ENCODE measurements at regions not wholly inside any gene's neighbourhood (a gene's known extent, or its start where the extent isn't known, plus 50 kb on each side); places are given as distances from the start of the nearest gene placed in this dataset.
"Not testable (repeated sequence)": the region's sequence is repeated elsewhere in the genome, so short reads cannot be mapped to it uniquely, and the experiment has no call there.

DNA sequence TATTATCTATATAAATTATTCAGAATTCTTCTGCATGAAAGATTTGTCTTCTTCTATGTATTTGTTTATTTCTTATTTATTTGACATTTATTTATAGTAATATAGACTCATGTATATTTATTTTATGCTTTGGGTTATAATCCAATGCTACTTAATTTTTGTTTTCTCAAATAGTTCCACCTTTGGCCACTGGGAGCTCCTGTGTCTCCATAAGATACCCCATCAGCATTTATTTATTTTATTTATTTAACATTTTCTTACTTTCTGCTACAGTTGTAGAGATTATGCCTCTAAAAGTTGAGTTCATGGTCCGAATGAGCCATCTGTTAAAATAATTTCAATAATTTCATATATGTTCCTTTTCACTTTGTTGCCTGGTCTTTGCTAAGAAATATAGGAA is 289.4 kb downstream of the ADGRL2 start:
- no peaks in the 10 kb centered on the region for H3K27me3 ChIP-seq (ENCODE audit: low read depth)

DNA sequence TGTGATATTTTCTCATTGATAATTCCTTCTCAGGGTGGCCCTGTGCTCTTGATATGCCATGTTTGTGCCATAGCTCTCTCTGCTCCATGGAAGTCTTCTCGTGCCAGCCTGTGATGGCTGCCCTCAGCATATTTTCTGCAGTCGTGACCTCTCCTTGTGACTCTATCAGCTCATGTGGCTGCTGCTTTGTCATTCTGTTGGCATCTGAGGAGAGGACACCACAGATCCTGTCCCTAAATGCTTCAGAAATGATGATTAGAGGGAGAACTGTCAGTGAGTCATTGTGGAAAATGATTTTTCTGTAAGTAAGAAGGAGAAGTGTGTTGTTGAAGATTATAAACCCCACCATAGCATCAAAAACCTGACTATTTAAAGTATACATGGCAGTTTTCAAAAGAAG is 286.0 kb downstream of the ADGRL2 start:
- Histone ChIP-seq H3K27me3 (ENCODE audit: low read depth) (no peaks in the 10 kb centered on the region), H3K4me3 (no peak overlapping the region), H3K4me1 (no peaks in the 10 kb centered on the region), H3K36me3 (replicated peaks) (no peaks in the 10 kb centered on the region), H3K9me3 (no peaks in the 10 kb centered on the region)
- no peak for DNase-seq (ENCODE audit: low spot score in 2 of 2)
- in situ Hi-C loops (cut with MboI; ENCODE audit: low sequenced_read_pairs) = no loop called here

More for the DNA sequence above, 289.4 kb downstream of the ADGRL2 start:
- in situ Hi-C loops (cut with MboI; ENCODE audit: low sequenced_read_pairs) = no loop called here
- DNase-seq (ENCODE audit: low spot score in 2 of 2) = no peak
- Histone ChIP-seq H3K36me3 (replicated peaks) (no peaks in the 10 kb centered on the region), H3K9me3 (no peaks in the 10 kb centered on the region), H3K4me3 (no peak overlapping the region), H3K4me1 (no peaks in the 10 kb centered on the region)

DNA sequence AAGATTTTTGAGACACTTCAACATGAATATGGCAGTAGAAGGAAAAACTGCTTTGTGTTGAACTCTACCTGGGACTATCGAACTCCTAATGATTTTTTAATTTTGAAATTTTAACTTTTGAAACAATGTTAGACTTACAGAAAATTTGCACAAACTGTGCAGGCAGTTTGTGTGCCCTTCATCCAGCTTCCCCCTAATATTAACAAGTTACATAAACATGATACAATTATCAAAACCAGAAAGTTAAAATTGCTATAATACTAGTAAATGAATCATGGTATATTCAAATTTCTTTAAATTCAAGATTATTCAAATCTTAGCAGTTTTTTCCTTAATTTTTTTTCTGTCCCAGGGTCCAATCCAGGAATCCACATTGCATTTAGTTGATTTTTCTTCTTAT is 278.9 kb downstream of the ADGRL2 start:
- in situ Hi-C loops (cut with MboI; ENCODE audit: low sequenced_read_pairs) = no loop called here
- DNase-seq (ENCODE audit: low spot score in 2 of 2) = no peak

DNA sequence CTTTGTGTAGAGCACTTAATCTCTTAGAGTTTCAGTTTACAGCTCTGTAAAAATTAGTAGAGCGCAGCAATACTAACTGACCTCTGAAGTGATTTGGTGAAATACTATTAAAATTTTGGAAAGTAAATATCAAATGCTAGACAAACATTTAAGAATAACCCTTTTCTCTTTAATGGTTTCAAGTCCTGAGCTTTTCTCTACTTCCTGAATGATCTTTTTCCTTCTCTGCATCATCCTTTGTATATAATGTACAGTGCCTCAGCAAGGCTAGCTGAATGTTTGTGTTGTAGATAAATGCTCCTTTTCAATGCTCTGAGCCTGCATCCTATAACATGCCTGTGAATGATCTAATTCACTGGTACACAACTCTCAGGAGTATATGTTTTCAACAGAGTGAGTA is 272.9 kb downstream of the ADGRL2 start:
- Histone ChIP-seq H3K9me3 (peaks cover 2% of the 10 kb centered on the region; the same call in 1 of the 2 replicates), H3K4me1 (peaks cover 13% of the 10 kb centered on the region), H3K36me3 (replicated peaks) (no peaks in the 10 kb centered on the region), H3K4me3 (no peak overlapping the region), H3K27me3 (ENCODE audit: low read depth) (no peaks in the 10 kb centered on the region)
- DNase-seq (ENCODE audit: low spot score in 2 of 2) = no peak
- in situ Hi-C loops (cut with MboI; ENCODE audit: low sequenced_read_pairs) = no loop called here

More for the DNA sequence above, 278.9 kb downstream of the ADGRL2 start:
- no peaks in the 10 kb centered on the region for H3K36me3 ChIP-seq (replicated peaks)
- H3K4me3 ChIP-seq = no peak overlapping the region
- H3K9me3 ChIP-seq = peaks cover 2% of the 10 kb centered on the region; the same call in 1 of the 2 replicates
- no peaks in the 10 kb centered on the region for H3K4me1 ChIP-seq
- no peaks in the 10 kb centered on the region for H3K27me3 ChIP-seq (ENCODE audit: low read depth)

DNA sequence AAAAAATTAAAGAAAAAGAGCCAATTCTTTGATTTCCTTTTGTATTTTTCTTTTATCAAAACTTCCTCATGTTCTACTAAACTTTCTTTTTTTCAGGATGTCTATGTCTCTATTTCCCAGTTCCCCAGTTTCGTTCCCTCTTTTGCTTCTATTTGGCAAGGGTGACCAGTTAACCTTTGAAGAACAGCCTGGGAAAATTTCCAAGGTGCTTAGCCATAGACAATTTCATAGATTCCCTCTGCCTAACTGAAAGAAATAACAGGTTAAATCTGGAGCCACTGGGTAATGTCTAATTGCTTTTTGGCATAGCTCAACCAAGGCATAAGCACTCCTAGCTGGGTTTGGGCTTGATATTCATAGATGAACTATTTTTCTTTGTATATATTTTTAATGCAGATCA is 272.3 kb downstream of the ADGRL2 start:
- Histone ChIP-seq H3K36me3 (replicated peaks) (no peaks in the 10 kb centered on the region), H3K27me3 (ENCODE audit: low read depth) (no peaks in the 10 kb centered on the region), H3K4me3 (no peak overlapping the region), H3K9me3 (peaks cover 2% of the 10 kb centered on the region; the same call in 1 of the 2 replicates), H3K4me1 (peaks cover 13% of the 10 kb centered on the region)
- no peak for DNase-seq (ENCODE audit: low spot score in 2 of 2)
- in situ Hi-C loops (cut with MboI; ENCODE audit: low sequenced_read_pairs) = no loop called here

DNA sequence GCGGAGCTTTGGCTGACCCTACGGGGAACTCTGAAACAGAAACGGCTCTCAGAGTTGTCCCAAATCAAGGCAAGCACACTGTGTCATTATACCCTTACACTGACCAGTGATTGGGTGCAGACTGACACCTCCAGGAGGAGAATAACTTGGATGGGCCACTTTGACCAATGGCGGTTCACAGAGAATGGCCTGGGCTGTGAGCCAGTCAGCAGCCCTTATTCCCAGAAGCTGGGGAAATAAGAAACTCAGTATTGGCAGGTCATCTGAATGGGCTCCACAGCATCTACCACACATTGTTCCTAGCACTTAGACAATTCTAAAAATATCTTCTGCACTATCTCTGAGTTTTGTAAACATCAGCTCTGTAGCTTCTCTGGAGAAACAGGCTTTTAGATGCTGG is 265.2 kb downstream of the ADGRL2 start:
- no peak for DNase-seq (ENCODE audit: low spot score in 2 of 2)
- in situ Hi-C loops (cut with MboI; ENCODE audit: low sequenced_read_pairs) = no loop called here
- Histone ChIP-seq H3K27me3 (ENCODE audit: low read depth) (no peaks in the 10 kb centered on the region), H3K36me3 (replicated peaks) (no peaks in the 10 kb centered on the region), H3K4me3 (no peak overlapping the region), H3K4me1 (no peaks in the 10 kb centered on the region), H3K9me3 (no peaks in the 10 kb centered on the region)

DNA sequence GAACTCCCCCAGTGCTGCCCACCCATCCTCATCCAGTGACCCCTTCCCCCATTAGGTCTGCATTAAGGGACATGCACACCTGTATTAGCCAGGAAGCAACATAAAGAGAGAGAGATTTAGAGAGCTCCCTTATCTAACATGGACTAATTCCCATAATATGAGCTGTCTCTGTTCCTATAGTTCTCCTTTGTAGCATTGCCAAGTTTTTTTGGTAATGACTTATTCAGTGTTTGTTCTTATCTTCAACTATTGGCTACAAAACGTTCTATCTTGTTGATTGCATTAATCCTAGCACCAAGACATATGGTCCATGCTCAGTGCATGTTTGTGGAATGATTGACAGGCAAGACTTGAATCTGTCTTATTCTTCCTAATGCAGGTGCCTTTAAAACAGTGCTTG is 264.0 kb downstream of the ADGRL2 start:
- Histone ChIP-seq H3K4me3 (no peak overlapping the region), H3K9me3 (no peaks in the 10 kb centered on the region), H3K27me3 (ENCODE audit: low read depth) (no peaks in the 10 kb centered on the region), H3K4me1 (no peaks in the 10 kb centered on the region), H3K36me3 (replicated peaks) (no peaks in the 10 kb centered on the region)
- DNase-seq (ENCODE audit: low spot score in 2 of 2) = no peak
- in situ Hi-C loops (cut with MboI; ENCODE audit: low sequenced_read_pairs) = no loop called here

DNA sequence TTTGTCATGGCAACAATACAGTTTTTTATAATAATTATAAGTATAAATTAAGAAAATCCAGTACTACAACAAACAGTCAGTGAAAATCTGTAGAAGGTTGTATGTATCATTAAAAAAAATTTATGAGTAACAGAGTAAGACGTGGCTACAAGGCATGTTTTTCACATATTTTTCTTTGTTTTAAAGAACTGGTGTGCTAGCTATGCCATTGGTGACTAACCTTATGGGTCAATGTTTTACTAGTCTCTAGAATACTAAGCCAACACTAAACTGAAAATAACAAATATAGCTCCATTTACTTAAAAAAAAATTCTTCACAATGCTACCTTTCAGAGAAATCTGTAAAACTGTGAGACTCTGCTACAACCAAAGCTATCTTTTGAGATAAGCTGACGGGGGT is 261.5 kb downstream of the ADGRL2 start:
- no peaks in the 10 kb centered on the region for H3K9me3 ChIP-seq
- no peak overlapping the region for H3K4me3 ChIP-seq

DNA sequence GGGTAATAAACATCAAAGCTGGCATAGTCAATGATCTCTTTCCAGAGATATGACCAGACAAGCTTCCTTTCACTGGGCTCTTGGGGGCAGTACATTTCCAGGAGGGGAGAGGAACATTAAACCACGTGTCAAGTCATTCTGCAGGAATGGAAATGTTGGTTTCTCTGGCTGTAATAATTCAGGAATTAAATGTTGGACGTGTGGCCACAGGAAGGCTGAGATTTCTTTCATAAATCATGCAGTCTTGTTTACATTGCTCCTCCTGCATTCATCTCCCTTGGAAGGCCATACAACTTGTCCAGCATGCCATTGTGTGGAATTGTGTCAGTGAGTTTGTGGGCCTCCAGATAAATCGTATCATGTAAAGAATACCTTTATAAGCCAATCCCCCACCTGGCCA is 259.2 kb downstream of the ADGRL2 start:
- no peaks in the 10 kb centered on the region for H3K36me3 ChIP-seq (replicated peaks)
- no peaks in the 10 kb centered on the region for H3K9me3 ChIP-seq
- no peak overlapping the region for H3K4me3 ChIP-seq
- no peaks in the 10 kb centered on the region for H3K4me1 ChIP-seq
- no peaks in the 10 kb centered on the region for H3K27me3 ChIP-seq (ENCODE audit: low read depth)
- no peak for DNase-seq (ENCODE audit: low spot score in 2 of 2)
- in situ Hi-C loops (cut with MboI; ENCODE audit: low sequenced_read_pairs) = no loop called here

More for the DNA sequence above, 261.5 kb downstream of the ADGRL2 start:
- Histone ChIP-seq H3K4me1 (no peaks in the 10 kb centered on the region), H3K36me3 (replicated peaks) (no peaks in the 10 kb centered on the region), H3K27me3 (ENCODE audit: low read depth) (no peaks in the 10 kb centered on the region)
- in situ Hi-C loops (cut with MboI; ENCODE audit: low sequenced_read_pairs) = no loop called here
- no peak for DNase-seq (ENCODE audit: low spot score in 2 of 2)

DNA sequence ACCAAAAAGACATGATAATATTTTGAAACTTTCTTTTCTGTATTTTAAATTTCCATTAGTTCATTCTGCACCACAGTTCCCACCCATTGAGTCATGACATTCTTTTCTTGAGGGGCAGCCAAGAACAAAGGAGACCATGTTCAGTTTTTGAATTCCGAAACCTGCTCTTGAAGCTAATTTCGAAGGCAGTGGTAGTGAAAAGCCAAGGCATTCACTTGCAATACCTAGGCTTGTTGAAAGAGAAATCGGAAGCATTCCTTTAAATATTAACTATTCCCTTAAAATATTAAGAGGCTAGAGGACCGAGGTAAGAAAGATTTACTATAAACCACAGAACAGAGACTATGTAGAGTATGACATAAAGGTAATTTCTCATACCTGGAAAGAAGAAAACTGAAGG is 256.3 kb downstream of the ADGRL2 start:
- no peak overlapping the region for H3K4me3 ChIP-seq
- in situ Hi-C loops (cut with MboI; ENCODE audit: low sequenced_read_pairs) = no loop called here
- no peak for DNase-seq (ENCODE audit: low spot score in 2 of 2)
- H3K9me3 ChIP-seq = no peaks in the 10 kb centered on the region
- no peaks in the 10 kb centered on the region for H3K4me1 ChIP-seq
- H3K27me3 ChIP-seq (ENCODE audit: low read depth) = no peaks in the 10 kb centered on the region
- H3K36me3 ChIP-seq (replicated peaks) = no peaks in the 10 kb centered on the region

DNA sequence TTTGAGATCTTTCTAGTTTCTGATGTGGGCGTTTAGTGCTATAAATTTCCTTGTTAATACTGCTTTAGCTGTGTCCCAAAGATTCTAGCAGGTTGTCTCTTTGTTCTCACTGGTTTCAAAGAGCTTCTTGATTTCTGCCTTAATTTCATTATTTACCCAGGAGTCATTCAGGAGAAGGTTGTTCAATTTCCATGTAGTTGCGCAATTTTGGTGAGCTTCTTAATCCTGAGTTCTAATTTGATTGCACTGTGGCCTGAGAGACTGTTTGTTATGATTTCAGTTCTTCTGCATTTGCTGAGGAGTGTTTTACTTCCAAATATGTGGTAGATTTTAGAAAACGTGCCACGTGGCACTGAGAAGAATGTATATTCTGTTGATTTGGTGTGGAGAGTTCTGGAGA is 254.6 kb downstream of the ADGRL2 start:
- H3K4me1 ChIP-seq; H3K36me3 ChIP-seq (replicated peaks); H3K4me3 ChIP-seq; in situ Hi-C loops (cut with MboI; ENCODE audit: low sequenced_read_pairs); H3K9me3 ChIP-seq; DNase-seq (ENCODE audit: low spot score in 2 of 2); H3K27me3 ChIP-seq (ENCODE audit: low read depth): not testable (repeated sequence)

DNA sequence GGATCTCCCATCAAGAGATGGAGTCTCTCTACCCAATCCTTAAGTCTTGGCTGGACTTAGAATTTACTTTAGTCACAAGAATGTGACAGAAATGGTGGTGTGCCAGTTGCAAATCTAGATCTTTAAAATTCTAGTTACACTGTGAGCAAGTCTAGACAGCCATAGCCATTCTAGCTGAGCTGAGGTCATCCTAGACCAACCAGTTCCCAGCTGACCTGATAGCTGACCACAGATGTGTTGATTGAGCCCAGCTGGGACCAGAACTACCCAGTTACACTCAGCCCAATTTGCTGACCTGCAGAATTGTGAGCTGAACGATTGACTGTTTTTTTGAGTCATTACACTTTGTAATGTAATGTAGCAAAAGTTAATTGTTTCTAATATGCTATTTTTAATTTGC is 251.8 kb downstream of the ADGRL2 start:
- no peak for DNase-seq (ENCODE audit: low spot score in 2 of 2)
- no peak overlapping the region for H3K4me3 ChIP-seq

DNA sequence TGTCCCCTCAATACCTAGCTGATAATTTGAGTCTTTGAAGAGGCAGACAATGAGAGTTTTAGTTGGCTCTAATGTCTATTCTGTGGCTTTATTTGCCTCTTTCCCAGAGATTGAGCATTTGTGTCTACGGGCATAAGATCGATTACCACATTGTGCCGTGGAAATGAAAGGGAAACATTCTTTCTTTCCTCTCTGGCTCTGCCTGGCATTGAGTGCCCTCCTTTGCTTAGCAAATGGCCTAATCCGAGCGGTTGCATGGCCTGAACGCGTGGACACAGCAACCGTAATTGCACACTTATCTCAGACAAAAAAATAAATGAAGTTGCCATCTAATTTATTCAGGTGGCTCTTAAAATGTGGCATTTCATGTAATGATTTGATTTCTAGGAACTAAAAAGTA is 247.9 kb downstream of the ADGRL2 start:
- H3K4me1 ChIP-seq = no peaks in the 10 kb centered on the region
- DNase-seq (ENCODE audit: low spot score in 2 of 2) = no peak
- in situ Hi-C loops (cut with MboI; ENCODE audit: low sequenced_read_pairs) = no loop called here
- H3K36me3 ChIP-seq (replicated peaks) = no peaks in the 10 kb centered on the region
- H3K27me3 ChIP-seq (ENCODE audit: low read depth) = no peaks in the 10 kb centered on the region
- no peaks in the 10 kb centered on the region for H3K9me3 ChIP-seq
- H3K4me3 ChIP-seq = no peak overlapping the region

More for the DNA sequence above, 251.8 kb downstream of the ADGRL2 start:
- in situ Hi-C loops (cut with MboI; ENCODE audit: low sequenced_read_pairs) = no loop called here
- Histone ChIP-seq H3K36me3 (replicated peaks) (no peaks in the 10 kb centered on the region), H3K9me3 (no peaks in the 10 kb centered on the region), H3K4me1 (no peaks in the 10 kb centered on the region), H3K27me3 (ENCODE audit: low read depth) (no peaks in the 10 kb centered on the region)

DNA sequence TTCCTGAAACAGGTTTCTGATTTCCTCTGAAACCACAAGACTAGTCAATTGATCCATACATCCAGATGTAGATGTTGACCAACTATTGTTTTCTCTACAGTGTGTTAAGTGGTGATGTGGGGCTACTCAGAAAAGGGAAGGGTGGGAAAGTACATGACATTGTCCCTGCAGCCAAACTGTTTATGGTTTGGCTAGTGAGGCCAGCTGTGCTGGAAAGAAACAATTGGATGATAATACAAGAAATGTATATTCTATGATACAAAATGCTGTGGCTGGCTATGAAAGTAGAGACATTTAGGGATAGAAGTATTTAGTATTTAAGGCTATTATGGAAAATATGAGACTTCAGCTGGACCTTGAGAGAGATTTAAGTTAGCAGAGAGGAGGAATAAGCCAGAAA is 244.5 kb downstream of the ADGRL2 start:
- H3K4me3 ChIP-seq = no peak overlapping the region
- no peak for DNase-seq (ENCODE audit: low spot score in 2 of 2)
- H3K4me1 ChIP-seq = no peaks in the 10 kb centered on the region
- H3K9me3 ChIP-seq = no peaks in the 10 kb centered on the region
- H3K27me3 ChIP-seq (ENCODE audit: low read depth) = no peaks in the 10 kb centered on the region
- H3K36me3 ChIP-seq (replicated peaks) = no peaks in the 10 kb centered on the region
- in situ Hi-C loops (cut with MboI; ENCODE audit: low sequenced_read_pairs) = no loop called here

DNA sequence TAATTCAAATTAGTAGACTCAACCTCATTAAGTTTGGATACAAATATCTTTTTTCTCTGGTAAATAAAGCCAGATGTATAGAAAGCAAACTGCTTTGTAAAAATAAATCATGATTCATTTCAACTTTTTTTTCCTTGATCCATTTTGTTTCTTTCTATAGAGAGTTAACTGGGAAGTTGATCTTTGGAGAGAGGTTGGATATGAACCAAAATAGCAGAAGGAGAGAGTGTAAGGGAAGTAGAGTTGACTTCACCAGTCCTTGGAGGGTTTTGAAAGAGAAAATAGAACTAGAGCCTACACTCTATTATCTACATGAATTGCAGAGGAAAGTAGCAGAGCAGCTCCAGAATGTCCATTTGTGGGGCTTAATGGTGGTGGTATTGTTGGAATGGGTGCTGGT is 243.8 kb downstream of the ADGRL2 start:
- no peaks in the 10 kb centered on the region for H3K4me1 ChIP-seq
- no peaks in the 10 kb centered on the region for H3K9me3 ChIP-seq
- in situ Hi-C loops (cut with MboI; ENCODE audit: low sequenced_read_pairs) = no loop called here
- DNase-seq (ENCODE audit: low spot score in 2 of 2) = no peak
- H3K36me3 ChIP-seq (replicated peaks) = no peaks in the 10 kb centered on the region
- no peak overlapping the region for H3K4me3 ChIP-seq
- H3K27me3 ChIP-seq (ENCODE audit: low read depth) = no peaks in the 10 kb centered on the region
